Neural cell (in vitro differentiated cells): ENCODE measurements at regions not wholly inside any gene's neighbourhood (a gene's known extent, or its start where the extent isn't known, plus 50 kb on each side); places are given as distances from the start of the nearest gene placed in this dataset.

Experiments
- H2AFZ ChIP-seq: fragments of 200-600, 300-800 bp; sonication (generic), shearing (Covaris generic); 2 replicates; pipeline ENCODE4 v1.6.0; 2014; ENCODE audit warnings: low read depth, mild to moderate bottlenecking, antibody characterized with exemption, low read length, moderate library complexity
- H3F3A ChIP-seq: fragments of 200-600 bp; shearing (Covaris generic); 2 replicates; pipeline ENCODE4 v1.6.1; 2016; ENCODE audit warnings: mild to moderate bottlenecking, moderate library complexity, mixed read lengths, antibody characterized with exemption, low read length; ENCODE audit not compliant: insufficient read depth, poor library complexity, severe bottlenecking
- H3K27ac ChIP-seq: fragments of 200-600, 300-800 bp; sonication (generic), shearing (Covaris generic); 2 replicates; pipeline ENCODE4 v1.5.1; 2014; ENCODE audit warnings: mild to moderate bottlenecking, low read length, moderate library complexity
- H3K27me3 ChIP-seq: fragments of 300-800, 200-600 bp; sonication (generic), shearing (Covaris generic); 2 replicates; pipeline ENCODE4 v1.6.0; 2014; ENCODE audit warnings: mild to moderate bottlenecking, low read depth, low read length, moderate library complexity; ENCODE audit not compliant: insufficient read depth
- H3K36me3 ChIP-seq: fragments of 300-800, 200-600 bp; sonication (generic), shearing (Covaris generic); 2 replicates; pipeline ENCODE4 v1.5.1; 2014; ENCODE audit warnings: mild to moderate bottlenecking, antibody characterized with exemption, low read length, moderate library complexity; ENCODE audit not compliant: insufficient read depth
- H3K4me2 ChIP-seq: fragments of 300-800, 200-600 bp; sonication (generic), shearing (Covaris generic); 2 replicates; pipeline ENCODE4 v1.6.0; 2014; ENCODE audit warnings: mild to moderate bottlenecking, low read length
- H3K4me3 ChIP-seq: fragments of 300-800, 200-600 bp; sonication (generic), shearing (Covaris generic); 2 replicates; pipeline ENCODE4 v1.5.1; 2014; ENCODE audit warnings: mild to moderate bottlenecking, low read length, moderate library complexity
- H3K79me2 ChIP-seq: fragments of 200-600 bp; shearing (Covaris generic); replicated peaks from 2 replicates; pipeline ENCODE4 v1.6.0; 2014; ENCODE audit warnings: mild to moderate bottlenecking, low read length, moderate library complexity; ENCODE audit not compliant: insufficient read depth
- H3K9ac ChIP-seq: fragments of 300-800, 200-600 bp; sonication (generic), shearing (Covaris generic); 2 replicates; pipeline ENCODE4 v1.6.1; 2016; ENCODE audit warnings: mild to moderate bottlenecking, low read length, mixed read lengths
- H3K9me2 ChIP-seq: fragments of 200-600 bp; shearing (Covaris generic); 2 replicates; pipeline ENCODE4 v1.6.1; 2016; ENCODE audit warnings: mild to moderate bottlenecking, low read length, mixed read lengths; ENCODE audit not compliant: insufficient read depth
- H3K9me3 ChIP-seq: fragments of 200-600, 300-800 bp; sonication (generic), shearing (Covaris generic); 2 replicates; pipeline ENCODE4 v1.6.1; 2016; ENCODE audit warnings: mild to moderate bottlenecking, mixed run types, low read length, moderate library complexity, mixed read lengths
- H4K20me1 ChIP-seq: fragments of 200-600 bp; shearing (Covaris generic); 2 replicates; pipeline ENCODE4 v1.6.1; 2016; ENCODE audit warnings: mild to moderate bottlenecking, mixed run types; ENCODE audit not compliant: insufficient read depth
- CTCF ChIP-seq: fragments of 450-650 bp; IDR thresholded peaks from 2 replicates; pipeline ENCODE4 v1.5.1; 2014; ENCODE audit warnings: antibody characterized with exemption, mild to moderate bottlenecking, moderate library complexity; ENCODE audit not compliant: poor library complexity, severe bottlenecking
- EP300 ChIP-seq: fragments of 450-650 bp; conservative IDR thresholded peaks from 2 replicates; pipeline ENCODE4 v1.6.1; 2014; ENCODE audit warnings: antibody characterized with exemption, mild to moderate bottlenecking, moderate library complexity; ENCODE audit not compliant: poor library complexity, severe bottlenecking
- EZH2 ChIP-seq: fragments of 200-600, 300-800 bp; shearing (Covaris generic), sonication (generic); IDR thresholded peaks from 2 replicates; pipeline ENCODE4 v1.6.1; 2014; ENCODE audit warnings: antibody characterized with exemption, low read length, borderline replicate concordance, mild to moderate bottlenecking; ENCODE audit not compliant: insufficient read depth, poor library complexity, severe bottlenecking
- MXI1 ChIP-seq: fragments of 450-650 bp; conservative IDR thresholded peaks from 2 replicates; pipeline ENCODE4 v1.6.1; 2014; ENCODE audit warnings: antibody characterized with exemption, mild to moderate bottlenecking; ENCODE audit not compliant: poor library complexity, severe bottlenecking
- POLR2AphosphoS5 ChIP-seq: IDR thresholded peaks from 2 replicates; pipeline ENCODE4 v1.6.1; 2012
- RAD21 ChIP-seq: fragments of 450-650 bp; conservative IDR thresholded peaks from 2 replicates; pipeline ENCODE4 v1.6.1; 2014; ENCODE audit warnings: antibody characterized with exemption, mild to moderate bottlenecking, moderate library complexity
- REST ChIP-seq: IDR thresholded peaks from 2 replicates; pipeline ENCODE4 v1.6.1; 2012; ENCODE audit warnings: borderline replicate concordance
- SMC3 ChIP-seq: fragments of 450-650 bp; conservative IDR thresholded peaks from 2 replicates; pipeline ENCODE4 v1.6.1; 2014; ENCODE audit warnings: antibody characterized with exemption, mild to moderate bottlenecking, moderate library complexity; ENCODE audit not compliant: poor library complexity
- TAF1 ChIP-seq: IDR thresholded peaks from 2 replicates; pipeline ENCODE4 v1.6.1; 2012; ENCODE audit warnings: low read depth

- Histone ChIP-seq H3K9me2 (no peaks in the 10 kb centered on the region), H3K4me2 (no peak overlapping the region), H3K79me2 (no peaks in the 10 kb centered on the region), H3K27me3 (no peaks in the 10 kb centered on the region), H3F3A (no peaks in the 10 kb centered on the region), H3K4me3 (no peak overlapping the region), H3K27ac (no peak overlapping the region), H2AFZ (no peak overlapping the region), H3K9me3 (no peaks in the 10 kb centered on the region), H3K9ac (peak overlapping the region; percentile 38), H4K20me1 (no peaks in the 10 kb centered on the region), H3K36me3 (no peaks in the 10 kb centered on the region)
- no peak for TF ChIP-seq EP300
- no peak for TF ChIP-seq CTCF
- no peak for TF ChIP-seq MXI1
These were observed 59.2 kb downstream of the C9orf50 start for GRCh38 chr9:129561594-129562281.

DNA sequence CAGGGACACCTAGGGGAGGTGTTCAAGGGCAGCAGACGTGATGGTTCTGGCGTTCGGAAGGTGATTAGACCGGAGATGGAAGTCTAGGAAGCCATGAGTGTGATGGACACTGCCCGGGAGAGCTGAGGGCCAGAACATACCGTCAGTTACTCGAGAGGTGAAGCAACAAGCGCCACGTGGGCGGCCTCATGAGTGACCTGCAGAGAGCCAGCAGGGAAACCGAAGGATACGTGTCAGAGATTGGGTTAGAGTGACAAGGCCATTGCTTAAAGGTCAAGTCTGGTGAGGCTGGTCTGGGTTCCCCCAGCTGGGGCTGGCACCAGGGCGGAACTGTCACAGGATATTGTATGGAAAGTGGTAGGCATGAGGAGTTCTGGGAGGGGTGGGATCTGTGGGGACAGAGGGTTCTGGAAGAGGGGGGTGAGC is 60.0 kb downstream of the C9orf50 start:
- TF ChIP-seq TAF1 = no peak
- TF ChIP-seq EZH2 = no peak
- no peak for TF ChIP-seq POLR2AphosphoS5
- no peak for TF ChIP-seq EP300
- TF ChIP-seq REST = no peak

GRCh38 chr9:129559506-129559881 is 61.4 kb downstream of the C9orf50 start:
- TF ChIP-seq TAF1 (no peak), REST (no peak), POLR2AphosphoS5 (no peak), RAD21 (no peak), EZH2 (no peak), SMC3 (no peak), CTCF (no peak), EP300 (no peak)

More for the DNA sequence above, 60.0 kb downstream of the C9orf50 start:
- H3K27ac ChIP-seq = no peak overlapping the region
- no peaks in the 10 kb centered on the region for H4K20me1 ChIP-seq
- no peak overlapping the region for H2AFZ ChIP-seq
- H3K9ac ChIP-seq = no peak overlapping the region
- no peaks in the 10 kb centered on the region for H3K27me3 ChIP-seq
- H3F3A ChIP-seq = no peaks in the 10 kb centered on the region
- H3K9me2 ChIP-seq = no peaks in the 10 kb centered on the region
- no peak overlapping the region for H3K4me2 ChIP-seq
- no peaks in the 10 kb centered on the region for H3K79me2 ChIP-seq
- no peaks in the 10 kb centered on the region for H3K9me3 ChIP-seq
- H3K36me3 ChIP-seq = no peaks in the 10 kb centered on the region
- no peak overlapping the region for H3K4me3 ChIP-seq

More at GRCh38 chr9:129559506-129559881, 61.4 kb downstream of the C9orf50 start:
- no peak overlapping the region for H3K4me2 ChIP-seq
- no peaks in the 10 kb centered on the region for H3K9me3 ChIP-seq
- H3K79me2 ChIP-seq = no peaks in the 10 kb centered on the region
- no peak overlapping the region for H3K27ac ChIP-seq
- H3K36me3 ChIP-seq = no peaks in the 10 kb centered on the region
- H3K27me3 ChIP-seq = no peaks in the 10 kb centered on the region
- H3K9ac ChIP-seq = no peak overlapping the region
- H2AFZ ChIP-seq = no peak overlapping the region
- H4K20me1 ChIP-seq = no peaks in the 10 kb centered on the region
- no peak overlapping the region for H3K4me3 ChIP-seq
- H3F3A ChIP-seq = no peaks in the 10 kb centered on the region
- H3K9me2 ChIP-seq = no peaks in the 10 kb centered on the region
